ENCODE measurements at regions not wholly inside any gene's neighbourhood (a gene's known extent, or its start where the extent isn't known, plus 50 kb on each side); places are given as distances from the start of the nearest gene placed in this dataset.
"Not testable (repeated sequence)": the region's sequence is repeated elsewhere in the genome, so short reads cannot be mapped to it uniquely, and the experiment has no call there.

DNA sequence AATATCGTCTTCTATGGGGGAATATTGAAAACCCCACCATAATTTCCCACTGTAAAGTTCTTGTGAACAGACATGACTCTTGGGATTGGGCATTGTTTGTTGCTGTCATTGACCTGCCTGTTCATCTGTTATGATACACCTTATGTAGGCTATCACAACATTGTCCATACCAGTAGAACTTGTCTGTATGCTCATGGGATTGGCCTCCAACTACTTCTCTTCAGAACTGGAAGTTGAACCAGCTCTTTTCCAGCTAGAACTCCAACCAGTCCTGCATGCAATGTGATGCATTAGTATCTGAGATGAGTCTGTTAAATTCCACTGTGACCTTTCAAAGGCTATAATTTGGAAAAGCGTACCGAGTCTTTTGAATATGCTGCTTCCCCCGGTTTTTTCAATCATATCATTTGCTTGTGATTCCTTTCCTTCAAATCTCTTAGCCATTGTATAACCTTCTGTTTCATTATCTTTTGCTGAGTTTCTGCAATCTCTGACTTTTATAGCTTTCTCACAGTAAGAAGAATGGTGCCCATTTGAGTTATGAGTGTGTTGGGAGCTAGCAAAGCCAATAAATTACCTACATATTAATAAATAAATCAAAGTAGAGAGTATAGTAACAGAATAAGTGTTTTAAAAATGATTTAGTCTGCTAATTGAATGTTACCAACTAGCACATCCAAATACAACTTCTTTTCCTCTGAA lies 101.9 kb downstream of the PLK2 start:
- no peak for DNase-seq (ENCODE audit: low spot score)

DNA sequence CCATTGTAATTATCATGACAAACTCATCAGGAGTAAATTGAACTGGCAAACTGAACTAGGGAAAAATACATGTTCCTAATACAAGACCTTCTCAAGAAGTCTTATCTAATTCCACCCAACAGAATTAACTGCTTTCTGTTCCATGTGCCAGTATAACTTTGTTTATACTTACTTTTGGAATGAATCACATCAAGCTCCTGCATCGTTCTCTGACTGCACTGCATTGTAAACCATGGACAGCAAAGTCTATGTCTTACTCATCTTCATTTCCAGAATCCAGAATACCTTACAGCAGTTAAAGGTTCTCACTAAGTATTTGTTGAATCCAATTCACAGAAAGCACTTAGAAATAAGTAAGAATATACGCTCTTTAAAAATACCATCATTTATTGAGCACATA lies 102.8 kb downstream of the PLK2 start:
- DNase-seq (ENCODE audit: low spot score): no peak

DNA sequence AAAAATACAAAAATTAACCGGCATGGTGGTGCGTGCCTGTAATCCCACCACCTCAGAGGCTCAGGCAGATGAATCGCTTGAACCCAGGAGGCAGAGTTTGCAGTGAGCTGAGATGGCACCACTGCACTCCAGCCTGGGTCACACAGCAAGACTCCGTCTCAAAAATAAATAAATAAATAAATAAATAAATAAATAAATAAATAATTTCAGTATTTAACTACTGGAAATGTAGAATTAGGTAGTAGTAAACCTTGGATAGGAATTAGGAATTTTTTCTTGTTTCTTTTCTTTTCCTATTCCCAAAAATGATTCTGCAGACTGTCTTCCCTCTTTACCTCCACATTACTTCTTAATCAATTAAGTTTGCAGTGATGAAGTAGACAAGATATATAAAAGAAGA lies 103.2 kb downstream of the PLK2 start:
- DNase-seq (ENCODE audit: low spot score): no peak

DNA sequence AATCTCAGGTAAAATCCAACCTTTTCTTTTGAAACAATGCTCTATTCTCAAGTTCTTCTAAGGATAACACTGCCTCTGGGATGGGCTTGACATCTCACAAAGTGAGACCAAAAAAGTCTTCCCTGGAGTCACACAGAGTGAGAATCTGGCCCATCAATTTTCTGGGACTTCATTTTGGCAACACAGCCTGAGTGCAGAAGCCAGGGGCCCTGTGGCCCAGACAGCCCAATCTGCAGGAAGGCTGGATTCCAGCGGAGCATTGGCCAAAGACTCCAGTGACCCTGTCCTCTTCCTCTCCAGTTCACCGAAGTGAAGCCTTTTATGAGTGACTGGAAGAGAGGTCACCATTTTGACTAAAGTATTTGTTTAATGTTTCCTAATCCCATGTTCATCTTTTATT lies 105.1 kb downstream of the PLK2 start:
- no peak for DNase-seq (ENCODE audit: low spot score)

DNA sequence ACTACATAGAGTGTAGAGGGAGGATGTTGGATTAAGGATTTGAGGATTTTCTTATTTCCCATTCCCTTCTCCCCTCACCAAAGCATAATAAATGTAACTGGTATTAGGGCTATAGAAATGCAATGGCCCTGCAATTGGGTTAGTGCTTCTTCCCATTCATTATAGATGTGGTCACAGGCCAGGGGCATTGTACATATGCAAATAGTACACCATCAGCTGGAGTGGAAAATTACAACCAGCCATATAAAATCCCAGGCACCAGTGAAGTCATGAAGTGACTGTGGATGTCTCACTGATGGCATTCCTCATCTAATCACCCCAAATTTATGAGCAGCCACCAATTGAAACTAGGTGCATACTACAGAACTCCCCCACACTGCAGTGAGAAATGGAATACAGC lies 105.9 kb downstream of the PLK2 start:
- no peak for DNase-seq (ENCODE audit: low spot score)

DNA sequence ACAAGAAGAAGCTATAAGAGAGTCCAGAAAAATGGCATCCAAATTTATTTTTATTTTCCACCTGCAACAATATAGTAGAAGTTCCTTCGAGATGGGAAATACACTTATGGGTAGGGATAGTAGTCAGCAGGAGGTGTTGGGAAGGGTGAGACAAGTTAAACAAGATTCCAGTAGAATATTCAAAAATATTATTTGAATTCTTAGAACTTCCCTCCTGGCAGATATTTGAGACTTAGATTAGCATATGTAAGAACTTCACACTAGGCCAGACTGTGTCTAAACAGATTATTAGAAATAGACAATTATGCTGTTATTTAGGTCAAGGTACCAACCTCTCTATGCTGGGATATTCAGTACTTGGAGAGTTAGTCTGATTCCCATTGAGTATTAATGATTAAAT lies 108.7 kb downstream of the PLK2 start:
- DNase-seq (ENCODE audit: low spot score): no peak

DNA sequence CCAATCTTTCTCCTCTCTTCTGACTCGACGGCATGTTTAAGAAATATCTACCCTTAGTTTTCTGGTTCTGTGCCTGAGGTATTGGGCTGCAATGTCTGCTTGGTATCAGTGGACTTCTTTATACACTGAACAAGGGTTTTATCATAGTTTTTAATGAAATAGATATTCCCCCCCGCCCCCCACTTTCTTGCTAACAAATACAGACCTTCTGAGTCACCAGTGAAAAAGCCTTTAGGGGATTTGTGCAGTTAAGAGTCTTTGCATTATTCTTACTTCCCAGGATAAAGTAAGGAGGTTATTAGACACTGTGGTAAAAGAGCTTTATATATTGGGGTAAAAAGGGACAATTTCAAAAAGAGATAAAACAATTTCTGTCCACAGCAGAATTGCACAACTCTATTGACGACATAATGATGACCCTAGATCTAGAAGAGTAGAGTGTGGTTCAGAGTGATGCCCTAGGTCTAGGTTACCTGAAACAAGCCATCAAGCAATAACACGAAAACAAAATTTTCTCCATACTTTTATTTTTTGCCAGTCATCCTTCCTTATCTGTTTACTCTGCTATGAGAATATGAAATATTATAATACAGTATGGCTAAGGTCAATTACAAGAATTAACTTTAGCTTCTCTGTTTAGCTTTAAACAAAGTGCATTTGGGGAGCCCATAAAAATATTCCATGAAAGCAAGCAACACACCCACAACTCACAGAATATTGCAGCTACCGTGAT lies 110.7 kb downstream of the PLK2 start:
- DNase-seq (ENCODE audit: low spot score): no peak

DNA sequence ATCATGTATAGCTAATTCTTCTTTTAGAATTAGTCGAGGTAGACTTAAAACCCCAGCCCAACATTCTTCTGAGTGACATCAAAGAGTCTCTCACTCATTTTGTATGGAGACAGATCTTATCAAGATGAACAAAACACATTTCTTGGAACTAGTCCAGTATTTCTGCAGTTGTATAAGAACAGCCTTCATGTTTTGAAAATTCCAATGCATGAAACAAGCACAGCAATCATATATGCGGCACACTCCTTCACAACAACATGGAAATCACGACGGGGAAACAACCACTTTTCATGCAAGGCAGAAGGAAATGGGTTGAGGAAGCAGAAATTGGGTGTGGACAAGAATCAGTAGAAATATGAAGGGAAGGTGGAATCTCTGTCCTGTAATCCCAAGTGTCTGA lies 113.8 kb downstream of the PLK2 start:
- DNase-seq (ENCODE audit: low spot score): no peak

DNA sequence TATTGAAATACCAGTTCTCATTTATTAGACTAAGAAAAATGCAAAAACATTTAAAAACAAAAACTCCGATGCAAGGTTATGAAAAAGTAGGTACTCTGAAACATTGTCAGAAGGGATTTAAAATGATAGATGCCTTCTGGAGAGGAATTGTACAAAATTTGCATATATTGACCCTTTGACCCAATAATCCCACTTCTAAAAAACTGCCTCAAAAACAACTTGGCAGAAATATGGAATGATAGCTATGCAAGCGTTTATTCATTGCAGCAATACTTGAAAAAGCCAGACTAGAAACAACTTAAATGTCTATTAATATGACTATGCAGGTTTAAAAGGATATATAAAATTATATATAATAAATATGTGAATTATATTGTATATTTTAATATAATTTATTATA lies 118.4 kb downstream of the PLK2 start:
- DNase-seq (ENCODE audit: low spot score): no peak

DNA sequence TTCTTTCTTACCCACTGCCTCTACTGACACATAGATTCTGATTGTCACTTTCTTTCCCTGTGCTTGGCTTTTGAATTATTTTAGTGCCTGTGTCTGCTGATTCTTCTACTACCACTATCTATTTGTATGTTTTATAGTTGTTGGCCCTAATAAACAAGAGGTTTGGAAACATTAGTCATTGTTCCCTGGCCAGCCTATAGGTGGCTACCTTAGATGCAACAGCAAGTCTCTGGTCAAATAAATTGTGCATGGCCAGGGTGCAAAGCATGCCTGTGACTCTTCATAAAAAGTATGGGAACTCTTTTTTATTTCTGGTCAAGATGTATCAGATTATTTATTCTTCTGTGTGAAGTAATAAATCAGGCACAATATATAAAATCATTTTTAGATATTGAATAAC lies 124.4 kb downstream of the PLK2 start:
- no peak for DNase-seq (ENCODE audit: low spot score)

DNA sequence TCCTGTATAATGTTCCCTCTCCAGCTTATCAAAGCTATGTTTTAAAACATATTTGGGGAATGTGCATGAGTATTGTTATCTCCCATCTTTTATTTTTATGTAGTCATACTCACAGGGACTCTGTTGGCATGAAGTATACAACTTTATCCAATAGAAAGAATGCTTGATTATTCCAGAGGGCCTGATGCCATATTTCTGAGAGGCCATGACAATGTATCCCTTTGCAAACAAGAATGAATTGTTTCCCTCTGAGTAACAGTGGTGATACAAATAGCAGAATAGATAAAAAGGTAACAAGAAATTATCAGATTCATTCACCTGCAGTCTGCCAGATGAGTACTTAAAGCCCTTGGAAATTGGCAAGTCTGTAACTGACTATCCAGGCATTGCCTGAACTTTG lies 125.9 kb downstream of the PLK2 start:
- no peak for DNase-seq (ENCODE audit: low spot score)

DNA sequence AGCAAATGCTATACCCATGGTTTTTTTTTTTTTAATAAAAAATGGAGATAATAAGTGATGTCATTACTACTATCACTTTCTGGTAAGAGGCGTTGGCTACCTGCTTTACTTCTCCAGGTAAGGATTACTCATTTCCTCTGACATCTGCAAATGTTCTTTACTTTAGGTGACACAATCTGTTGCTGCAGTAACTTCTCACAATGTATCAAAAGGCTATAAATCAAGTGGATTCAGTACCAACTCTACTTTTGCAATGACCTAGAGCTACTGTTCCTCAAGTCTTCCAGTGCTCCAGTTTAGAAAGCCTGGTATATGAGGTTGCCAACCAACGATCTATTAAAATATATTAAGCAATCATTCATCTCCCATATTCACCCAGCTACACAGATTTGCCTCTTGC lies 129.1 kb downstream of the PLK2 start:
- no peak for DNase-seq (ENCODE audit: low spot score)

DNA sequence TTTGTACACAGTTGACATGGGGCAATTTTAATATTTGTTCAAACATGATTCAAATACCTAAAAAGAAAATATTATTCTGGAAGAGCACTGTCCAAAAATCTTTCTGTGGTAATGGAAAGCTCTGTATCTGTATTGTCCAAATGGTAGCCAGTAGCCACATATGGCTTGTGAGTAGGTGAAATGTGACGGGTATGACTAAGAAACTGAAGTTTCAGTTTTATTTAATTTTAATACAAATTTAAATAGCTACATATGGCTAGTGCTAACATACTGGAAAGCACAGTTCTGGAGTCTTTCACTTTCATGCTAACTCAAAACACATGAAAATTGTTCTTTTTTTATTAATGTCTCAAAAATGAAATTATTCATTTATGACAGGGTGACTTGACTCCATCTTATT lies 132.6 kb downstream of the PLK2 start:
- DNase-seq (ENCODE audit: low spot score): no peak

DNA sequence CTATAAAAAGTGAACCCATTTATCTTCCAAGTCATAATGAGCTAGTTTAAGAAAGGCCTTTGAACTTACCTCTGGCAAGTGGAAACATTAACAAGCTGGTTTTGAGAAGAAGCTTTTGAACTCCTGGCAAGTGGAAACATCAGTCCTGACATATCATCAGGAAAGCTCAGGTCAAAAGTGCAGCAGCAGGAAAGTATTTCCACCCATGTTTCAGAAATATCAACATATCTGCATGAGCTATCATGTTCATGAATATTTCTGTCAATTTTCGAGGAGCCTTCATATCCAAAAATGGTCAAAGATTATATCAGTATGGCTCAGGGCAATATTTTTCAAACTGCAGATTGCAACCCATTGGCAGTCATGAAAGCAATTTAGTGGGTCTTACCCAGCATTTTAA lies 133.9 kb downstream of the PLK2 start:
- no peak for DNase-seq (ENCODE audit: low spot score)

DNA sequence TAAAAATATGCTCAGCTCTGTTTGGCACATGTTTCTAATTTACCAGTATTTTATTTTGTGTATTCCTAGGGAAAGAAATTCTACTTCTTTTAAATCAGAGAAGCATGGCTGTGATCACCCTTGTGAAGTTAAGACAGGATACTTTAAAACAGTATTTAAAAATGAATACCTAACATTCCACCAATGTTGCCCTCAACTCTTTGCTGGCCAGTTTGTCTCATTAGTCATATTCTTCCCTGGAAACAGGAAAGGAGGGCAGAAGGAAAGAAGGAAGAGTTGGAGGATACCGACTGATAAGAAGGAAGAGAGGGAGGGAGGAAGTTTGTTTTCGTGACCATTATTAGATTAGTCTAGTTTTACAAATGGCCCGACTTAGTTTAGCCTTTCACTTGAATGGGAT lies 137.4 kb downstream of the PLK2 start:
- no peak for DNase-seq (ENCODE audit: low spot score)

DNA sequence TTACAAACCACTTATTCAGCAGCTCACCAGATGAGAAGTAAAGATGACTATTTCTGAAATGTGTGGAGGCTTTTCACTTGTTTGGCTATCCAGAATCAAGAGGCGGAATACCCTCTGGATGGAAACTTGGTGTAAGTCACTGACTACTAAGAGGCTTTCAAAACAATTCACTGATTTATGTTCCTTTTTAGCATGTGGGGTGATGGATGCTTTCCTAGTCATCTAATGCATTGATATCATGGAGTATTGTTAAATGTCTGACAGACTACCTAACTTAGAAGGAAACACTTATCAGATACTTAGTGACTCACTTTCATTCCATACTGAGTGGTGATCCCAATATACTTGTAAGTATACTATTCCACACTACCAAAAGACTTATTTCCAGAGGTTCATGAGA lies 141.4 kb downstream of the PLK2 start:
- no peak for DNase-seq (ENCODE audit: low spot score)

DNA sequence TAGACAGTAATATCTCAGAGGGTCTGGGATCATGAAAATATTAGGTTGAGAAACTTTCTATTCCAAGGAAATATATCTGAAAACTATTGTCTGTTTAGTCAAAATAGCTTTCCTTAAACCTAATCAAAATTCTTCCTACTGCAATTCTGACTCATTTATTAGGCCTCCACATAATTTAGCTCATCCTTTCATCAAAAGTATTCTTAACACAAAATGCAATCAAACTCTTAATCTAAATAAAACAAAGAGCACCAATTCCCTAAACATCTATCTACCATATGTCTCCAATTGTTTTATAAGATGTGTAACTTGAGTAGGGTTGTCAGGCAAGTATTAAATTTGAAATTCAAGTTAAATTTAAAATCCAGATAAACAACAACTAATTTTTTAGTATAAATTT lies 142.1 kb downstream of the PLK2 start:
- no peak for DNase-seq (ENCODE audit: low spot score)

DNA sequence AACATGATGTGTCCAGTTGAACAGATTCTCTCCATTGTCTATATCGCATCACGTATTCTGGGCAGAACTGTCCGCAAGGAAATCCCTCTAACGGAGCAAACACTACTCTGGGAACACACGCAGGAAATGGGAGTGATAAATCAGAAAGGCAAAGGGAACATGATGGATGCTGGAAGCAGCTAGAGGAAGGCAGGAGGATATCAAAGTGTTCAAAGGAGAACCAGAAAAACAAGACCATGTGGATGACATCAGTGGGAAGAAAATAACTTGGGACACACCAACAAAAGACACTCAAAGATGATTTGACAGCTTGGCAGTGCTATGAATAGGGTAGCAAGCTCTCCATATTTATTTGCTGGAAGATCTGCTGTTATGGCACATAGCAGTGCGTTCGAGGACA lies 142.9 kb downstream of the PLK2 start:
- DNase-seq (ENCODE audit: low spot score): no peak

DNA sequence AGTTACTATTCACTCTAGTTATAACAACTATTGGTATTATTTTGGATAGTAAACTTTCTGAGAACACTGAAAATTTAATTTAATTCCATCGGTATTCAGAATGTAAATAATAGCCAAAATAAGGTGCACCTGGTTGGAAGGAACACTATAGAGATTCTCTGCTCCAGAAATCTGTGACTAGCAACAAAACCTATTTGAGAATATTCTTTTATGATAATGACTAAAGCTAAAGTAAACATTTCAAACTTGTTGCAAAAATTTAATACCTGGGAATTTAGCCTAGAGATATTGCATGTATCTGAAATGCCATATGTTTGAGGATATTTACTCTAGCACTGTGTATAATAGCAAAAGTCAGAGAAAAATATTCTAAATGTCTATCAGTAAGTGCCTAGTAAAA lies 144.1 kb downstream of the PLK2 start:
- DNase-seq (ENCODE audit: low spot score): no peak

DNA sequence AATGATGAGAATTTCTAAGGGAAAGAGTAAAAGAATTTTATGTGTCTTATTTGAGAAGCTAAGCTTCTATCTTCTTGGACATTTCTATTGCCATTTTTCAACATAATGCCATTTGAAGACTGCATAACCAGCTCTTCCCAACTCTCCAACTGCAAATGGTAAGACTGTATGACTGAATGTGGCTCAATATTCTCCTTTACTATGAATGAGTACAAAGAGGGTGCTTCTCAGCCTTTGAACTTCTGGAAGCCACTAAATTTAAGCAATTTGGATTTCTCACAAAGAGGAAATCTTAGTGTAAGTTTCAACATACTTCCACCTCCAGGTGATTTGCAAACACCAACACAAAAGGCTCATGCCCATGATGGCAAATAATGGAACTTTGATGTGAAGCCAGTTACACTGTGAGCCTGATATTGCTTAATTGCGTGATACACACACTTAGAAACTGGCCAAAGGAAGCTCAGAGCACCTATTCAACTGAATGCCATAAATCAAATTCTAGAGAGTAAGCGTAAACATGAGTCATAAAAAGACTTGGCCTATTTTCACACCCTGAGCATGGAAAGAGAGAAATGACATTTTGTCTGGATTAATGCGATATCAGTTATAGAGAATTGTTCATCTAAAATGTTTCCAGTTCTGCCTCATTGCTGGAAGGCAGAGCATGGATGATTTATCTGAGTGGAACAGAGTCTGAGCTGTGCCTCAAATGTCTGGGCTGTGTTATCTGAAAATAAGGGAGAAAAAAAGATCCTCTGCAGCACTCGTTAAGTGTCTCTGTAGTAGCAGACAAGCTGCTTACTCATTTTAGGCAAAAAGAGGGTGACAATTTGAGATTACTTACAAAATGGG lies 145.3 kb downstream of the PLK2 start:
- DNase-seq (ENCODE audit: low spot score): no peak

DNA sequence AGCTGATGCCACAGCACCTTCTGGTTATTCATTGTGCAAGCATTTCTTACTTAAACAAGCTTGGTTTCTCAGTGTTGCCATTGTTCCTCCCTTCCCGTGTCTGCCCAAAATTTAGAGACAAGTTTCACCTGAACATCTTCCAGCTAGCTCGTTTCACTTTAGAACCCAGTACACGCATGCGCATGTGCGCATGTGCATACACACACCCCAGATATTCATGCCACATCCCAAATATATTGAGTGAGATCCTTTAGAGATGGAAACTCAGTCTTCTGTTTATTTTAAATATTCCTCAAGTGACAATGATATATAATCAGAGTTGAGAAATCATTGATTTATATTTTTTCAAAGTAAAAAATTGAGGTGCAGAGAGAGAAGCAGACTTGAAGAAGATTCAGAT lies 147.6 kb downstream of the PLK2 start:
- no peak for DNase-seq (ENCODE audit: low spot score)

DNA sequence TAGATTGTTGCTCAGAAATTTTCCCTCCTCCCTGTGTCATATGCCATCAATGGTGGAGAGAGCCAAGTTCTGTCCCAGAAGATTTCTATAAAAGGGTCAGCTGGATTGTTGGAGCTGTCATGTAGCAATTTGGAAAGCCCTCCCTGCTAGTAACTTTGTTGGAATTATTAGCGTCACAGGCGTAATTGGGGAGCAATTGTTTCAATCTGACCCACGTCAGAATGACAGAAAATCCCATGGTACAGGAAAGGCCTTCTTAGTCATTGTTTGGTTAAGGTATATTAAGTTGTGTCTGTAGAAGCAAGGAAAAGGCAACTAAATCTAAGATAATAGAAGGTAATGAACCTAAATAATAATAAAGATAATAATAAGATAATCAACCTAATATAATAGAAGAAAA lies 148.4 kb downstream of the PLK2 start:
- no peak for DNase-seq (ENCODE audit: low spot score)

DNA sequence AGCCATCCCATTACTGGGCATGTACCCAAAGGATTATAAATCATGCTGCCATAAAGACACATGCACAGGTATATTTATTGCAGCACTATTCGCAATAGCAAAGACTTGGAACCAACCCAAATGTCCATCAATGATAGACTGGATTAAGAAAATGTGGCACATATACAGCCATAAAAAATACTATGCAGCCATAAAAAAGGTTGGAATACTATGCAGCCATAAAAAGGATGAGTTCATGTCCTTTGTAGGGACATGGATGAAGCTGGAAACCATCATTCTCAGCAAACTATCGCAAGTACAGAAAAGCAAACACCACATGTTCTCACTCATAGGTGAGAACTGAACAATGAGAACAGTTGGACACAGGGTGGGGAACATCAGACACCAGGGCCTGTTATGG lies 151.5 kb downstream of the PLK2 start:
- DNase-seq (ENCODE audit: low spot score): not testable (repeated sequence)

All from globus pallidus (tissue), 1 donor.